ENCODE measurements at regions not wholly inside any gene's neighbourhood (a gene's known extent, or its start where the extent isn't known, plus 50 kb on each side); places are given as distances from the start of the nearest gene placed in this dataset.

GRCh38 chr5:5677738-5678137 is 255.3 kb downstream of the ICE1 start:
- DNase-seq (ENCODE audit: low spot score) (no peak), ATAC-seq (no peak)
- no peaks in the 10 kb centered on the region for H3K4me1 Mint-ChIP-seq
- CTCF ChIA-PET, result no interaction called here
- H3K27ac Mint-ChIP-seq, result no peak overlapping the region
- TF ChIP-seq, protein P1, sequence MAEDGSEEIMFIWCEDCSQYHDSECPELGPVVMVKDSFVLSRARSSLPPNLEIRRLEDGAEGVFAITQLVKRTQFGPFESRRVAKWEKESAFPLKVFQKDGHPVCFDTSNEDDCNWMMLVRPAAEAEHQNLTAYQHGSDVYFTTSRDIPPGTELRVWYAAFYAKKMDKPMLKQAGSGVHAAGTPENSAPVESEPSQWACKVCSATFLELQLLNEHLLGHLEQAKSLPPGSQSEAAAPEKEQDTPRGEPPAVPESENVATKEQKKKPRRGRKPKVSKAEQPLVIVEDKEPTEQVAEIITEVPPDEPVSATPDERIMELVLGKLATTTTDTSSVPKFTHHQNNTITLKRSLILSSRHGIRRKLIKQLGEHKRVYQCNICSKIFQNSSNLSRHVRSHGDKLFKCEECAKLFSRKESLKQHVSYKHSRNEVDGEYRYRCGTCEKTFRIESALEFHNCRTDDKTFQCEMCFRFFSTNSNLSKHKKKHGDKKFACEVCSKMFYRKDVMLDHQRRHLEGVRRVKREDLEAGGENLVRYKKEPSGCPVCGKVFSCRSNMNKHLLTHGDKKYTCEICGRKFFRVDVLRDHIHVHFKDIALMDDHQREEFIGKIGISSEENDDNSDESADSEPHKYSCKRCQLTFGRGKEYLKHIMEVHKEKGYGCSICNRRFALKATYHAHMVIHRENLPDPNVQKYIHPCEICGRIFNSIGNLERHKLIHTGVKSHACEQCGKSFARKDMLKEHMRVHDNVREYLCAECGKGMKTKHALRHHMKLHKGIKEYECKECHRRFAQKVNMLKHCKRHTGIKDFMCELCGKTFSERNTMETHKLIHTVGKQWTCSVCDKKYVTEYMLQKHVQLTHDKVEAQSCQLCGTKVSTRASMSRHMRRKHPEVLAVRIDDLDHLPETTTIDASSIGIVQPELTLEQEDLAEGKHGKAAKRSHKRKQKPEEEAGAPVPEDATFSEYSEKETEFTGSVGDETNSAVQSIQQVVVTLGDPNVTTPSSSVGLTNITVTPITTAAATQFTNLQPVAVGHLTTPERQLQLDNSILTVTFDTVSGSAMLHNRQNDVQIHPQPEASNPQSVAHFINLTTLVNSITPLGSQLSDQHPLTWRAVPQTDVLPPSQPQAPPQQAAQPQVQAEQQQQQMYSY (CRISPR knock-in tag; IDR thresholded peaks at IDR 0.05), result 0 out of 2 replicates have a peak, but pooled peaks have one; percentile 19
- TF ChIP-seq NR3C1 (CRISPR knock-in tag; conservative IDR thresholded peaks at IDR 0.05; ENCODE audit: low read depth) (no peak), TCF7 (CRISPR knock-in tag; IDR thresholded peaks at IDR 0.05; ENCODE audit: low read depth) (no peak), ZBTB21 (CRISPR knock-in tag; IDR thresholded peaks at IDR 0.05; ENCODE audit: borderline replicate concordance) (no peak)
- TF ChIP-seq, protein P2, sequence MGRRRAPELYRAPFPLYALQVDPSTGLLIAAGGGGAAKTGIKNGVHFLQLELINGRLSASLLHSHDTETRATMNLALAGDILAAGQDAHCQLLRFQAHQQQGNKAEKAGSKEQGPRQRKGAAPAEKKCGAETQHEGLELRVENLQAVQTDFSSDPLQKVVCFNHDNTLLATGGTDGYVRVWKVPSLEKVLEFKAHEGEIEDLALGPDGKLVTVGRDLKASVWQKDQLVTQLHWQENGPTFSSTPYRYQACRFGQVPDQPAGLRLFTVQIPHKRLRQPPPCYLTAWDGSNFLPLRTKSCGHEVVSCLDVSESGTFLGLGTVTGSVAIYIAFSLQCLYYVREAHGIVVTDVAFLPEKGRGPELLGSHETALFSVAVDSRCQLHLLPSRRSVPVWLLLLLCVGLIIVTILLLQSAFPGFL (CRISPR knock-in tag; IDR thresholded peaks at IDR 0.05; ENCODE audit: borderline replicate concordance), result no peak
- H3K4me3 Mint-ChIP-seq, result no peak overlapping the region
- POLR2A ChIA-PET, result no interaction called here
- H3K9me3 Mint-ChIP-seq, result peaks cover 18% of the 10 kb centered on the region
- H3K27me3 Mint-ChIP-seq (ENCODE audit: low read depth), result no peaks in the 10 kb centered on the region; the same call in 1 of the 2 replicates
- peaks cover 4% of the 10 kb centered on the region for H3K36me3 Mint-ChIP-seq

GRCh38 chr5:5676218-5676617 is 253.7 kb downstream of the ICE1 start:
- Mint-ChIP-seq H3K27ac (no peak overlapping the region), H3K36me3 (no peaks in the 10 kb centered on the region), H3K9me3 (peaks cover 11% of the 10 kb centered on the region), H3K27me3 (ENCODE audit: low read depth) (no peaks in the 10 kb centered on the region; the same call in 1 of the 2 replicates), H3K4me1 (peaks cover 13% of the 10 kb centered on the region), H3K4me3 (no peak overlapping the region)
- ATAC-seq, result no peak
- CTCF ChIA-PET, result no interaction called here
- POLR2A ChIA-PET, result no interaction called here
- no peak for TF ChIP-seq MAX (CRISPR knock-in tag; IDR thresholded peaks at IDR 0.05)
- TF ChIP-seq, protein P3, sequence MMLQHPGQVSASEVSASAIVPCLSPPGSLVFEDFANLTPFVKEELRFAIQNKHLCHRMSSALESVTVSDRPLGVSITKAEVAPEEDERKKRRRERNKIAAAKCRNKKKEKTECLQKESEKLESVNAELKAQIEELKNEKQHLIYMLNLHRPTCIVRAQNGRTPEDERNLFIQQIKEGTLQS (CRISPR knock-in tag; conservative IDR thresholded peaks at IDR 0.05), result no peak
- TF ChIP-seq CREB1 (CRISPR knock-in tag; IDR thresholded peaks at IDR 0.05), result no peak
- DNase-seq (ENCODE audit: low spot score), result no peak

DNA sequence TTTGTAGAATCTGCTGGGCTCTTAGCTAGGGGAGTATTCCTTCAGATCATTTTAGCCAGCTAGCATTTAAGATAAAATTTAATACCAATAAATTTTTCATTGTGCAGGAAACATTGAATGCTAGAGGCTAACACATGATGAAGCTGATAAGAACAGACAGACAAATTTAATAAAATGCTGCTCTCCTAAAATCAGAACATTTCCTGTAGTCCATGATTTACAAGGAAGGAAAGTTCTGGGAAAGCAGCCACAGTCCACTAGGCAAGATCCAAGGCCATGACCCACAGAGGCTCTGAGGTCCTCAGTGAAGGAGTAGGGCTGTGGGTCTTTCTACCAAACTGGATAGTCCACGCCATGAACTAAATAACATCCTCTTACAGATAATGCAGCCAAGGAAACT is 253.0 kb downstream of the ICE1 start:
- ATAC-seq (no peak), DNase-seq (ENCODE audit: low spot score) (no peak)
- TF ChIP-seq SMAD4 (CRISPR knock-in tag; IDR thresholded peaks at IDR 0.05) (no peak), ERG (CRISPR knock-in tag; IDR thresholded peaks at IDR 0.05) (no peak), CREM (CRISPR knock-in tag; IDR thresholded peaks at IDR 0.05) (no peak)
- TF ChIP-seq, protein P4, sequence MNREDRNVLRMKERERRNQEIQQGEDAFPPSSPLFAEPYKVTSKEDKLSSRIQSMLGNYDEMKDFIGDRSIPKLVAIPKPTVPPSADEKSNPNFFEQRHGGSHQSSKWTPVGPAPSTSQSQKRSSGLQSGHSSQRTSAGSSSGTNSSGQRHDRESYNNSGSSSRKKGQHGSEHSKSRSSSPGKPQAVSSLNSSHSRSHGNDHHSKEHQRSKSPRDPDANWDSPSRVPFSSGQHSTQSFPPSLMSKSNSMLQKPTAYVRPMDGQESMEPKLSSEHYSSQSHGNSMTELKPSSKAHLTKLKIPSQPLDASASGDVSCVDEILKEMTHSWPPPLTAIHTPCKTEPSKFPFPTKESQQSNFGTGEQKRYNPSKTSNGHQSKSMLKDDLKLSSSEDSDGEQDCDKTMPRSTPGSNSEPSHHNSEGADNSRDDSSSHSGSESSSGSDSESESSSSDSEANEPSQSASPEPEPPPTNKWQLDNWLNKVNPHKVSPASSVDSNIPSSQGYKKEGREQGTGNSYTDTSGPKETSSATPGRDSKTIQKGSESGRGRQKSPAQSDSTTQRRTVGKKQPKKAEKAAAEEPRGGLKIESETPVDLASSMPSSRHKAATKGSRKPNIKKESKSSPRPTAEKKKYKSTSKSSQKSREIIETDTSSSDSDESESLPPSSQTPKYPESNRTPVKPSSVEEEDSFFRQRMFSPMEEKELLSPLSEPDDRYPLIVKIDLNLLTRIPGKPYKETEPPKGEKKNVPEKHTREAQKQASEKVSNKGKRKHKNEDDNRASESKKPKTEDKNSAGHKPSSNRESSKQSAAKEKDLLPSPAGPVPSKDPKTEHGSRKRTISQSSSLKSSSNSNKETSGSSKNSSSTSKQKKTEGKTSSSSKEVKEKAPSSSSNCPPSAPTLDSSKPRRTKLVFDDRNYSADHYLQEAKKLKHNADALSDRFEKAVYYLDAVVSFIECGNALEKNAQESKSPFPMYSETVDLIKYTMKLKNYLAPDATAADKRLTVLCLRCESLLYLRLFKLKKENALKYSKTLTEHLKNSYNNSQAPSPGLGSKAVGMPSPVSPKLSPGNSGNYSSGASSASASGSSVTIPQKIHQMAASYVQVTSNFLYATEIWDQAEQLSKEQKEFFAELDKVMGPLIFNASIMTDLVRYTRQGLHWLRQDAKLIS (CRISPR knock-in tag; IDR thresholded peaks at IDR 0.05; ENCODE audit: borderline replicate concordance), result no peak
- Mint-ChIP-seq H3K4me3 (no peak overlapping the region), H3K27me3 (ENCODE audit: low read depth) (no peaks in the 10 kb centered on the region; the same call in 1 of the 2 replicates), H3K4me1 (peaks cover 19% of the 10 kb centered on the region), H3K9me3 (peaks cover 11% of the 10 kb centered on the region), H3K27ac (no peak overlapping the region), H3K36me3 (no peaks in the 10 kb centered on the region)
- POLR2A ChIA-PET, result no interaction called here
- CTCF ChIA-PET, result no interaction called here
